CD4-positive, alpha-beta T cell treated with Interferon alpha-2 for 1 hour (primary cell): ENCODE measurements at regions not wholly inside any gene's neighbourhood (a gene's known extent, or its start where the extent isn't known, plus 50 kb on each side); places are given as distances from the start of the nearest gene placed in this dataset.
"Not testable (repeated sequence)": the region's sequence is repeated elsewhere in the genome, so short reads cannot be mapped to it uniquely, and the experiment has no call there.

Source experiments
- DNase-seq, 2 donors: peaks; one replicate each; pipeline ENCODE4 v3.0.0-alpha.2; 2020 to 2022

DNA sequence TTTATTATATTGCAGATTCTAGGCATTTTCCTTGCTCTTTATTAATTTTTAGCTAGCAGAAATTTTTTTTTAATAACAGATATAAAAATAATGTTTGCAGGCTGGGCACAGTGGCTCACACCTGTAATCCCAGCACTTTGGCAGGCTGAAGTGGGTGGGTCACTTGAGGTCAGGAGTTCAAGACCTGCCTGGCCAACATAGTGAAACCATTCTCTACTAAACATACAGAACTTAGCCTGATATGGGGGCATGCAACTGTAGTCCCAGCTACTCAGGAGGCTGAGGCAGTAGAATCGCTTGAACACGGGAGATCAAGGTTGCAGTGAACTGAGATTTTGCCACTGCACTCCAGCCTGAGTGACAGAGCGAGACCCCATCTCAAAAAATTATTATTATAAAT, 304.6 kb upstream of the KCND2 start:
- not testable (repeated sequence) for DNase-seq

DNA sequence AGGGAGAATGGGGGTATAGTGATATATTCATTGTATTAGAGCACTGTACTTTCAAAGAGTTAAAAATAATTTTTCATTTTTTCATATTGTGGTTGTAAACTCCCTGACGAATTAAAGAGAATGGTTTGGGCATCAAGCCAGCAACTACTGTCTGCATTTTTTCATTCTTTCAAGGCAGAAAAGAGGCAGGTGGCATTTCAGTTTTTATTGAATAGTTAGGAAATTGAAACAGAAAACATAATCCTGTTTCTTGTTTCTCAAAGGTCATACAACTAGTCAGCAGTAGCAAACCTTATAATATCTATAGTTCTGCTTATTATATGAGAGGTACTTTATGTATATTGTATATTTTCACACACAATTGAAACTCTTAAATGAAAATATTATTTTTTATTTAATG, 303.9 kb upstream of the KCND2 start:
- DNase-seq: no peak

DNA sequence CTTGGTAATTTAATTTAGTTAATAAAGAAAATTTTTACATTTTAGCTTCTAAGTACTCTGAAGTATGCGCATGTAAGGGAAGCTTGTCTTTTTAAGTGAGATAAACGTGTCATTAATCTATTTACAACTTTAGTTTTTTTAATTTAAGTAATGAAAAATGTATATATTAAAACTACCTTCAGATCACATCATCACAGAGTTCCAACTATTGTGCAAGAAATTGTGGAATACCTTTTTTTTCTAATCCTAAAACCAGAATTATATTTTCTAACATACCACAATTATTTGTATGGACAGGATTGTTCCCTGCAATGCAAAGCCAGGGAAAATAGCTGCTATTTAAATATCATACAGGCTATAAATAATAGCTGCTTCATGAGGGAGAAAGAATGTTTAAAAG, 303.2 kb upstream of the KCND2 start:
- DNase-seq: no peak

DNA sequence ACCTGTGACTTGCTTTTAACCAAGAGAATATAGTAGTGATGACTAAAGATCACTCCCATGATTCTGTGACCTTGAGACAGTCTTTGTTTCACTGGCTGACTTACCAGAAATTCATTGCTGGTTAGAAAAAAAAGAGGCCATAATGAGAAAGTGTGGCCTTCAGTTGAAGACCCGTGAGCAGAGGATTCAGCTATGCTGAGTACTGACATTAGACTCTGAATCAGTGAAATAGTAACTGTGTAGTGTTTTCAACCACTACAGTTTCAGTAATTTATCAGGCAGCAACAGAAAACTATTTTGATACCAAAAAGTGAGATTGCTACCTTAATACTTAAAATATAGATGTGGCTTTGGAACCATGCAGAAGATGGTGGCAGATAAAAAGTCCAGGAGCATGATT, 298.0 kb upstream of the KCND2 start:
- no peak for DNase-seq

DNA sequence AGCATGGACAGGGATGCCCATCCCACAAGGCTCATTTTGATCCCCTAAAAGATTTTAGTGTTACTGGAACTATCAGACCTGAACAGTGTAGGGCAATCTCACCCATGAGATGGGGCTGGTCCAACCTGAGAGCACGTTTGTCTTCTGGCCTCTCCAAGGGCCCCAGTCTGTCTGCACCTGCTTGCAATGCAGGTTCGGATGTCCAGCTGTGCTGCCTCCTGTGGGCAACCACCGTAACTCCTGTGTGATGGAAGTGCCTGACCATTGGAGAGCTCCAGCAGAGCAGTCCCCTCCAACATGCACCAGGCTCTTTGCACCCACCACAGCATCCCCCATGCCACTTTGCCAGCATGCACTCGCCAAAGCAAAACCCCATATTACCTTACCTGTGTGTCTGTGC, 290.1 kb upstream of the KCND2 start:
- no peak for DNase-seq

DNA sequence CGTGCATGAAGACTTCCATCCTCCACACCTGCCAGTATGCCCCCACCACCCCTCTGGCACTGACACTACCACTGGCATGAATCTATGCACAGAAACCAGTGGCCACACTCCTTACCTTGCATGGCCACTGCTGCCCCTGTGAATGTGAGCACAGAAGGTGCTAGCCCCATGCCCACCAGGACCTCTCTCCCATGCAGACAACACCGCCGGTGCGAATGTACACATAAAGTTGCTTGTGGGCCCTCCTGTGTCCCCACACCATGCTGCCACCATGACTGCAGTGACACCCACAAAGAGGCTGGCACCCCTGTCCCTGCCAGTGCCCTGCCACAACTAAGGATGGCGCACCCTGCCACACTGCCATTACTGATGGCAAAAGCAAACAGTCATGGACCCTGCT, 289.5 kb upstream of the KCND2 start:
- DNase-seq: no peak

DNA sequence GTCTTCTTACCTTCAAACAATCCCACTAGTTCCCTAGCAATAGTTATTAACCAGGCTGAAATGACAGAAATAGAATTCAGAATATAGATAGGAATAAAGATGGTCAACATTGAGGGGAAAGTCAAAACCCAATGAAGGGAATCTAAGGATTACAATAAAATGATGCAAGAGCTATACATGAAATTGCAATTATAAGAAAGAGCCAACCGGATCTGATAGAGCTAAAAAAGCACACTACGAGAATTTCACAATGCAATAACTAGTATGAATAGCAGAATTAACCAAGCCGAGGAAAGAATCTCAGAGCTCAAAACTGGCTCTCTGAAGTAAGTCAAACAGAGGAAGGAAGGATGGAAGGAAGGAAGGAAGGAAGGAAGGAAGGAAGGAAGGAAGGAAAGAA, 288.7 kb upstream of the KCND2 start:
- DNase-seq: no peak

DNA sequence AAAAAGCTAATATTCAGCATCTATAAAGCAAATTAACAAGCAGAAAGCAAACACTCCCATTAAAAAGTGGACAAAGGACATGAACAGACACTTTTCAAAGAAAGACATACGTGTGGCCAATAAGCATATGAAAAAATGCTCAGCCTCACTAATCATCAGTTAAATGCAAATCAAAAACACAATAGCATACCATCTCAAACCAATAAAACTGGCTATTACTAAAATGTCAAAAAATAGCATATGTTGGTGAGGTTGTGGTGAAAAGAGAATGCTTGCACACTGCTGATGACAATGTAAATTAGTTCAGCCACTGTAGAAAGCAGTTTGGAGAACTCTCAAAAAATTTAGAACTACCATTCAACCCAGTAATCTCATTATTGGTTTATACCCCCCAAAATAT, 284.6 kb upstream of the KCND2 start:
- no peak for DNase-seq

DNA sequence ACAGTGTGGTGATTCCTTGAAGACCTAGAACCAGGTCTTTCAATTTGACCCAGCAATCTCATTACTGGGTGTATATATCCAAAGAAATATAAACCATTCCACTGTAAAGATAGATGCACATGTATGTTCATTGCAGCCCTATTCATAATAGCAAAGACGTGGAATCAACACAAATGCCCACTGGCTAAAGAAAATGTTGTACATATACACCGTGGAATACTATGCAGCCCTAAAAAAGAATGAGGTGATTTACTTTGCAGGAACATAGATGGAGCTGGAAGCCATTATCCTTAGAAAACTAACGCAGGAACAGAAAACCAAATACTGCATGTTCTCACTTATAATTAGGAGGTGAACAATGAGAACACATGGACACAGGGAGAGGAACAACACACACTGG, 278.0 kb upstream of the KCND2 start:
- no peak for DNase-seq

DNA sequence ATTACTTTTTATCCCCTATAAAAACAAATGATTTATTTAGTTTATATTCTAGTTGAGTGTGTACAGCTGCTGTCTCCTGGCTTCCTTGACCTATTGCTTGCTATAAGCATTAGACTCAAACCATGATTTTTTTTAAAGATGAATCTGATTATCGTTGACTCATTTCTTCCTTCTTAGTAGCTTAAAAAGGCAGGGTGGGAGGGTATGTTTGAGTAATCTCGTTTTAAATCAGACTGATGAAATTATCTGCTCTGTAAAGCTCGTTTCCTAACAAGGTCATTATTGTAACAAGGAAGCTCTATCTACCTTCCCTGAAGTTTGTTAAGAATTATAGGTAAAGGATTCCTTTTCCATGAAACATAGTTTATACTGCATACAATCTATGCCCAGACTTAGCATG, 276.3 kb upstream of the KCND2 start:
- no peak for DNase-seq

DNA sequence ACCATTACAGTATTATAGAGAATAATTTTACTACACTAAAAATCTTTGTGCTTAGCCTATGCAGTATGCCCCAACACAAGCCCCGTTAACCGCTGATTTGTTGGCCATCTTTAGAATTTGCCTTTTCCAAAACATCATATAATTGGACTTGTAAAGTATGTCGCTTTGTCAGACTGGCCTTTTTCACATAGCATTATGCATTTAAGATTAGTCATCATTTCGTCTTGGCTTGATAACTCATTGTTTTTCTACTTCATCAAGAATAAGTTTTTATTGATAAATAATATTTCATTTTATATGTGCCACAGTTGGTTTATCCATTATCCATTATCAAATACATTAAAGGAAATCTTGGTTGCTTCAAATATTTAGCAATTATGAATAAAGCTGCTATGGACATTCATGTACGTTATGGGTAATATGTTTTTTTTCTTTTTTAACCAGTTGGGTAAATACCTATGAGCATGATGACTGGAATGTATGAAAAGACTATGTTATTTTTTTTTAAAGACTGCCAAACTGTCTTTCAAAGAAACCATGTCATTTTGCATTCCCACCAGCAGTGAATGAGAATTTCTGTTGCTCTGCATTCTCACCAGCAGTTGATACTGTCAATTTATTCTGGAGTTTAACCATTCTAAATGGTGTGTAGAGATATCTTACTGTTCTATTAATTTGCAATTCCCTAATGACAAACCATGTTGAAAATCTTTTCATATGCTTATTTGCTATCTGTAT, 273.1 kb upstream of the KCND2 start:
- DNase-seq: no peak

DNA sequence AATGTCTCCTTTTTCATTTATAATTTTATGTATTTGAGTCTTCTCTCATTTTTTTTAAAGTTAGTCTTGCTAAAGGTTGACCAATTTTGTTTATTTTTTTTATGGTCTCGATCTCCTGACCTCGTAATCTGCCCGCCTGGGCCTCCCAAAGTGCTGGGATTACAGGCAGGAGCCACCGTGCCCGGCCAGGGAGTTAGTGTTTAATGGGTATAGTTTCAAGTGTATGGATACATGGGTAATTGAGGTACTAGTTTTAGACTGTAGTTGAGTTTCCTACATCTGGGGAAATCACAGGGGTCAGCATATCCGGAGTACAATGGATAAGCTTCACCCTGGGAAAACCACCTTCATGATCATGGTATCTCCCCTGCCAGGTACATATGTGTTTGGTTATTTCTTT, 267.3 kb upstream of the KCND2 start:
- DNase-seq: no peak

DNA sequence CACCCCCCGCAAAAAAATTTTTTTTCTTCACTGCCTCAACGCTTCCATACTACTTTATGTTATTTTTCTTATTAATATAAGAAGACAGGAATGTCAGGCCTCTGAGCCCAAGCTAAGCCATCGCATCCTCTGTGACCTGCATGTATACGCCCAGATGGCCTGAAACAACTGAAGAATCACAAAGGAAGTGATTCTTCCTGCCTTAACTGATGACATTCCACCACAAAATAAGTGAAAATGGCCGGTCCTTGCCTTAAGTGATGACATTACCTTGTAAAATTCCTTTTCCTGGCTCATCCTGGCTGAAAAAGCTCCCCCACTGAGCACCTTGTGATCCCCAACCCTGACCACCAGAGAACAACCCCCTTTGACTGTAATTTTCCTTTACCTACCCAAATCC, 258.7 kb upstream of the KCND2 start:
- DNase-seq: not testable (repeated sequence)

DNA sequence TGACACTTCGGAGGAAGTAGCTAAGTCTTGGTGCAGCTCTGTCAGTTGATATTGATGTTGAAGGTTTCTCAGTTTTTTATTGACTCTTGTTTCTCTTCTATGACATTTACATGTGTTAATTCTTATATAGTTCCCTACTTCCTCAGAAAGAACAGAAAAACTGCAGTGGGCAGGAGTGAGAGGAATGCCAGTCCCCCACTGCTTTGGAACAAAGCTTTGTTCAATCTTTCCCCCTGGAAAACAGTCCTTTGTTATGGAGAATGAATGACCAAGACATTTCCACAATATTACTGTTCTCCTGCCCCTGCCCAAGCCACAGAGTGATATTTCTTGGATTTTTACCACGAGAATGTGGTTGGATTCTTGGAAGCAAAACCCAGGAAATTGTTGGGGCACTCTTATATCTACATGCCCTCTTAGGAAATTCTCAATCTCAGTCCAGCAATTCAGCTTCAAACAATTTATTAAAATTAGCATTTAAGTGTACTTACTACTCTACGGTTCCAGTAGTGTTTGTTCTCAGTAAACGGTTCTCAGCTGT, 258.0 kb upstream of the KCND2 start:
- no peak for DNase-seq

DNA sequence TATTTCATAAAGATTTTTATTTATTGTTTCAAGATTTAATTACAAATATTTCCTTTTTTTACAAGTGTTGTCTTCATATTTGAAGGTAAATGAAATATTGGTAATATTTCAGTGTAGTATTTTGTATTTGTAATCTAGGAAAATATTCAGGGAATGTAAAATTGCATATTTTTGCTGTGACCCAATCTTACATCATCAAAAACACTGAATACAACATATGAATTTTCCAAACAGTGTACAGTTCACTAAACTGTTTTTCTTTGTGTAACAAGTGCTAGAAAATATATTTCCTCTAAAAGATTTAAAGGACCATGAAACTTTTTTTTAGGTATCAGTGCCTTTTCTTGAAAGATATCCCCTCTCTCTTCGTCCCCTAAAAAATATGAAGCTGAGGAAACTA, 251.9 kb upstream of the KCND2 start:
- no peak for DNase-seq

DNA sequence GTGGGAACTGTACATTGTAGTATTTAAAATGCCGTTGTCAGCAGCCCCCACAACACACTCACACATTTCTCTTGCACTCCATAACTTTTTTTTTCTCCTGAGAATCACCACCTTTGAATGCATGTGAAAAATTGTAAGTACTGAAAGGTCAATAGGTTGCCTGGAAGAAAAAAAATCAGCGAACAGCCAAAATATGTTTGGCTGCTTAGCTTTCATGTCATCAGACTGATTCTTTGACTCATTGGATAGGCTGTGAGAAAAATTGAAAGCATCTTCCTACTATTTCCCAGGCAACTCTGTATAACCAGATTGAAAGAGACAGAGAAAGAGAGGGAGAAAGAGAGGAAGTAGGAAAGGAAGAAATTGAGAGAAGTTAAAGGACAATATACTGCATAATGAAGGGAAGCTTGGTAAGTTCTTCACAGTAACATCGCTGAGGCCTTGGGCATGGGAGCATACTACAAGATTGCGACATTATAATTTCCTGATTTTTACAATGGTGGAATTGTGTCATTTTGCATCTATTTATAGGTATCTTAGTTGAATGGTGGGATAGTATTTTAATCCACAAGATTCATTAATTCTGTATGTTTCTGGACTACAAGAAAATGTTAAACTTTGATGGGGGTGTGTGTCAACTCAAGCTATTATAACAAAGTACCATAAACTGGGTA, 249.3 kb upstream of the KCND2 start:
- no peak for DNase-seq

DNA sequence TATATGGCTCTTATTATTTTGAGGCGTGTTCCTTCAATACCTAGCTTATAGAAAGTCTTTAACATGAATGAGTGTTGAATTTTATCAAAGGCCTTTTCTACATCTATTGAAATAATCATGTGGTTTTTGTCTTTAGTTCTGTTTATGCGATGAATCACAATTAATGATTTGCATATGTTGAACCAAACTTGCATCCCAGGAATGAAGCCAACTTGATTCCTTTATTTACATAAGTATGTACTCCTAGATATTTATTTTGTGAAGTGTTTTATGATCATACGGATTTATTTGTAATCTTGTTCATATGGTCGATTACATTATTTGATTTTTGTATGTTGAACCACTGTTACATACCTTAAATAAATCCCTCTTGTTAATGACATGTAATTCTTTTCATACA, 244.3 kb upstream of the KCND2 start:
- DNase-seq: no peak

DNA sequence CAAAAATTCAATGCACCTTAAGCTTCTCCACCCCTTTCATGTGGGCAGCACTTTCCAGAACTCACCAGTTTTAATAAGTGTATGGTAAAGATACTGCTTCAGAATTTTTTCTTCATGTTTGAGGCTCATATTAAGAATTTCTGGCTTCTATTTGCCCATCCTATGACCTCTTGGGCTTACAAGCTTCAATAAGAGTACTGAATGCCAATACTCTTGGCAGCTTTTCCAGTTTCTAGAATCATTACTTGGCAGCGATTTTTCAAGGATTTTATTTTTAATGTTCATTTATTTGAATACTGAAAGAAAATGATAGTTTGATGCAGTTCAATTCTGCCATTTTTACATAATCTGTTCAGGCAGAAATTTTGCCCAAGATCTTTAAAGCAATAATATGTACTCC, 242.1 kb upstream of the KCND2 start:
- no peak for DNase-seq

DNA sequence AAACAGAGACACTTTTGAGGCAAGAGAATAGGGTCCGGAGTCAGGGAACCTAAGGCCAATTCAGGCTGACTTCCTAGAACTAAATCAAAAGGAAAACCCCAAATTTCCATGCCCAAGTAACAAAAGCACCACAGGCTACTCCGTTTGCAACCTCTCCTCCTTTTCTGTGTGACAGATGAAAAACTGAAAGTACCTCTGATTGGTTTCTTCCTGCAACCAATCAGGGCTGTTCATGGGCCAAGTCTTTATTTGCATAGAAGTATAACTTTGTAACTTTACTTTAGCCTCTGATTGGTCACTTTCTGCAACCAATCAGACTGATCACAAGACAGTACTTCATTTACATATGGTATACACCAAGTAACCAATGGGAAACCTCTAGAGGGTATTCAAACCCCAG, 239.9 kb upstream of the KCND2 start:
- no peak for DNase-seq

DNA sequence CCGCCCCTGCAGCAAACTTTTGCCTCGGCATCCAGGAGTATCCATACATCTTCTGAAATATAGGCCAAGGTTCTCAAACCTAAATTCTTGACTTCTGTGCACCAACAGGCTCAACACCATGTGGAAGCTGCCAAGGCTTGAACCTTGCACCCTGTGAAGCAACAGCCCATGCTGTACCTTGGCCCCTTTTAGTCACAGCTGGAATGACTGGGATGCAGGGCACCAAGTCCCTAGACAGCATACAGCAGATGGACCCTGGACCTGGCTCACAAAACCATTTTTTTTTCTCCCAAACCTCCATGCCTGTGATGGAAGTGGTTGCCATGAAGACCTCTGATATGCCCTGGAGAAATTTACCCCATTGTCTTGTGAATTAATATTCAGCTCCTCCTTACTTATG, 233.8 kb upstream of the KCND2 start:
- no peak for DNase-seq

DNA sequence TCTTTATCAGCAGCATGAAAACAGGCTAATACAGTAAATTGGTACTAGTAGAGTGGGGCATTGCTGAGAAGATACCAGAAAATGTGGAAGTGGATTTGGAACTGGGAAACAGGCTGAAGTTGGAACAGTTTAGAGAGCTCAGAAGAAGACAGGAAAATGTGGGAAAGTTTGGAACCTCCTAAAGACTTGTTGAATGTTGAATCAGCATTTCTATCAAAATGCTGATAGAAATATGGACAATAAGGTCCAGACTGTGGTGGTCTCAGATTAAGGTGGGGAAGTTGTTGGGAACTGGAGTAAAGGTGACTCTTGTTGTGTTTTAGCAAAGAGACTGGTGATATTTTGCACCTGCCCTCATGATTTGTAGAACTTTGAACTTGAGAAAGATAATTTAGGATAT, 231.2 kb upstream of the KCND2 start:
- DNase-seq: no peak

DNA sequence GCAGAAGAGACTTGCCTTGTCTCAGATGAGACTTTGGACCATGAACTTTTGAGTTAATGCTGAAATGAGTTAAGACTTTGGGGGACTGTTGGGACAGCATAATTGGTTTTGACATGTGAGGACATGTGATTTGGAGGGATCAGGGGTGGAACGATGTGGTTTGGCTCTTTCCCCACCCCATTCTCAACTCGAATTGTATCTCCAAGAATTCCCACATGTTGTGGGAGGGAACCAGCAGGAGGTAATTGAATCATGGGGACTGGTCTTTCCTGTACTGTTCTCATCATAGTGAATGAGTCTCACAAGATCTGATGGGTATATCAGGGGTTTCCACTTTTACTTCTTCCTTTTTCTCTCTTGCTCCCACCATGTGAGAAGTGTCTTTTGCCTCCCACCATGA, 229.7 kb upstream of the KCND2 start:
- DNase-seq: no peak

DNA sequence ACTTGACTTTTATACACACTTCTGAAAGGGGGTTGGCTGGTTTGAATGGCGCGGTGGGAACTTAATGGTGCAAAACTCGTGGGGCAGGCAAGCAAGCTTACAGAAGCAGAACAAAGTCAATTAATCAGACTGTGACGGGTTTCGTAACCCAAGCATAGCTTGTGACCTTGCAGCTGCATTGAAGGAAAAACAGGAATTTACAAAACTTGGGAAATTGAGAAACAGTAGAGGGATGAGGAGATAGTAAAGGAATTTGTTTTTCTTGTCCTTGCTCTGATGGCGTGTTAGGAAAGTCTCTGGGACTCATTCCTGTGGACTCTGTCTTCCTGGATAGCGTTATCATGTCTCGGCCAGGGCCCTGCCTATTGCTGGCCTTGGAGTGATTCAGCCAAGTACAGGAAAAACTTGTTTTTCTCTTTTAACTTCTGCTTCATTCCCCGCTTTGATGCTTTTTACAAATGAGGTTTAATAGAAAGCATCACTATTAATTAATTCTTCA, 220.0 kb upstream of the KCND2 start:
- DNase-seq: no peak

DNA sequence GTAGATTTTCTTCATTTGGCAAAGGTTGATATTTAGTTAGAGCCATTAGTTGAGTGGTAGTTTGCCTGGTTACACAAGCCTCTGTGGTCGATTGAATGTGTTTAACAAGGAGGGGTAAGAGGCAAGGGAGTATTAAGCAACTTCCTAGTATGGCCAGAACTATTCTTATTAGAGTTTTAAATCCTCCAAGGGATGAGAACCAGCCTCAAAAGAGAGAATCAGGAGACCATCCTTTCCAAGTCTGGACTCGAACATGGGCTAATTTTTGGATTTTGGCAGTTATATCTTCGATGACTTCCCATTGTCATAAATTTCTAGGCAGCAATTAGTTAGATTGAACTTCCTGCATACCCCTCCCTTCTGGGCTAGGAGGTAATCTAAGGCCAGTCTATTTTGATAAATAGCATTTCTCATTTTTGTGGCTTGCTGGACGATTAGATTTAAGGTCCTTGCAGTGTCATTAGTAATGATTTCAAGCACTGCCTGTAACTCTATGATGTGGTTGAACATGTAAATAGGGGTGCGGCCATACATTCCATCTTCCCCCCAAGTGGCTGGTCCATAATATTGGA, 219.5 kb upstream of the KCND2 start:
- DNase-seq: no peak
